Prostate gland (tissue), 2 donors: ENCODE measurements at regions not wholly inside any gene's neighbourhood (a gene's known extent, or its start where the extent isn't known, plus 50 kb on each side); places are given as distances from the start of the nearest gene placed in this dataset.

Experiments
- DNase-seq: peaks from one replicate; pipeline ENCODE4 v3.0.0-alpha.2; 2019; ENCODE audit warnings: low spot score
- H3K27ac ChIP-seq, 2 donors: fragments of 200-600 bp; sonication (generic); 2 replicates each; pipeline ENCODE4 v1.5.1; 2017 to 2019
- H3K27me3 ChIP-seq: fragments of 200-600 bp; sonication (generic); replicated peaks from 2 replicates; pipeline ENCODE4 v1.5.1; 2019; ENCODE audit not compliant: insufficient read depth
- H3K36me3 ChIP-seq, 2 donors: fragments of 200-600 bp; sonication (generic); 1 replicate in 1 of 2; 2 replicates in 1 of 2; pipeline versions ENCODE4 v1.5.1 to v1.8.1; 2017 to 2019
- H3K4me1 ChIP-seq: fragments of 200-600 bp; sonication (generic); replicated peaks from 2 replicates; pipeline ENCODE4 v1.5.1; 2019
- H3K4me3 ChIP-seq, 2 donors: fragments of 200-600 bp; sonication (generic); 2 replicates each; pipeline ENCODE4 v1.5.1; 2017 to 2019
- H3K9me3 ChIP-seq: fragments of 200-600 bp; sonication (generic); 2 replicates; pipeline ENCODE4 v1.5.1; 2017
- CTCF ChIP-seq, 4 experiments: fragments of 200-600 bp in 2 of 4; fragments of 450-650 bp in 2 of 4; sonication (generic) in 2 of 4; IDR thresholded peaks; 1 replicate in 3 of 4; 2 replicates in 1 of 4; pipeline ENCODE4 v1.5.1; 2016 to 2019; ENCODE audit warnings: antibody characterized with exemption in 4 of 4, mild to moderate bottlenecking in 2 of 4, moderate library complexity in 2 of 4
- POLR2A ChIP-seq: fragments of 450-650 bp; IDR thresholded peaks from one replicate; pipeline ENCODE4 v1.6.1; 2016; ENCODE audit warnings: antibody characterized with exemption, mild to moderate bottlenecking
- POLR2AphosphoS5 ChIP-seq: sonication (generic); formaldehyde crosslinking; IDR thresholded peaks from one replicate; pipeline ENCODE4 v1.6.1; 2017; ENCODE audit warnings: antibody characterized with exemption
- WGBS: methylation state at CpG from one replicate; pipeline ENCODE4 v1.1.5; 2018; 5-methylcytosine and 5-hydroxymethylcytosine counted together
- intact Hi-C: fragments of 100-400 bp; cut with DNase I; formaldehyde crosslinking; loops from one replicate; pipeline ENCODE4 v1.14.2; 2022

GRCh38 chrX:39928704-39929378, 168.9 kb downstream of the BCOR start:
- intact Hi-C loops = no loop called here
- no peak for DNase-seq
- H3K36me3 ChIP-seq = no peaks in the 10 kb centered on the region
- no peaks in the 10 kb centered on the region for H3K27me3 ChIP-seq
- no peak for TF ChIP-seq POLR2A
- TF ChIP-seq POLR2AphosphoS5 = no peak
- TF ChIP-seq CTCF (IDR thresholded peaks at IDR 0.05) = no peak
- H3K27ac ChIP-seq = no peak overlapping the region
- H3K4me3 ChIP-seq = no peak overlapping the region
- no peaks in the 10 kb centered on the region for H3K4me1 ChIP-seq
- 65% methylated on average over 7 of the region's 8 CpGs for WGBS
- no peaks in the 10 kb centered on the region for H3K9me3 ChIP-seq

DNA sequence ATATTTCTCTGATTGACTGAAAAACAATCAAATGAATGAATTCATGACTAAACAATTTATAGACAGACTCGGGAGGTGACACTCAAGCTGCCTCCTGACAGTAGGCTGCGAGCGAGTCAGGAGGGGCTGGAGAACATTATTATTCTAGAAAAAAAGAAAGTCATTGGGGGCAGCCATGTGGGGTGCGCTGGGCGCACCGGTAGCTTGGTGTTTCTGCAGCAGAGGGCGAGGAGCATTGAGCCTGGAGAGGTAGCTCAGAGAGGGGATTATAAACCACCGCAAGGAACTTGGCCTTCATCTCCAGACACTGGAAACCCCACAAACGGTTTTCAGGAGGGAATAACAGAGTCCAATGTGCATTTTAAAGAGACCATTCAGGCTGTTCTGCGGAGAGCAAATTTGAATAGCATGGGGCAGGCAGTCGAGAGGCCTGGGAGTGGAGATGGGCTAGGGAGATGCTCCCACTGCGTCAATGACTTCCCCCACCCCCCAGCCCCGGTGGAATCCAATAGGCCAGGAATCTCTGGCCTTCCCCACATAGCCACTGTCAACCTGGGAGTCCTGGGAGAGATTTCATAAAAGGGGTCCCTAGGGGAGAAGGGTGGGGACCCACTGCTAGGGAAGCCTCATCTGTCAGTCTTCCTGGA, 168.3 kb downstream of the BCOR start:
- intact Hi-C loops = no loop called here
- DNase-seq = no peak
- TF ChIP-seq POLR2A (no peak), CTCF (IDR thresholded peaks at IDR 0.05) (no peak), POLR2AphosphoS5 (no peak)
- H3K36me3 ChIP-seq = no peaks in the 10 kb centered on the region
- H3K9me3 ChIP-seq = no peaks in the 10 kb centered on the region
- no peak overlapping the region for H3K4me3 ChIP-seq
- no peaks in the 10 kb centered on the region for H3K4me1 ChIP-seq
- 91% methylated on average over 11 of the region's 13 CpGs for WGBS
- H3K27me3 ChIP-seq = no peaks in the 10 kb centered on the region
- H3K27ac ChIP-seq = no peak overlapping the region

GRCh38 chrX:39930786-39931528, 166.8 kb downstream of the BCOR start:
- Histone ChIP-seq H3K4me1 (no peaks in the 10 kb centered on the region), H3K4me3 (no peak overlapping the region), H3K27me3 (no peaks in the 10 kb centered on the region), H3K36me3 (no peaks in the 10 kb centered on the region), H3K9me3 (no peaks in the 10 kb centered on the region), H3K27ac (no peak overlapping the region)
- no peak for TF ChIP-seq POLR2AphosphoS5
- TF ChIP-seq POLR2A = no peak
- no peak for TF ChIP-seq CTCF (IDR thresholded peaks at IDR 0.05)
- intact Hi-C loops = no loop called here
- WGBS = 63% methylated on average over 14 of the region's 14 CpGs
- DNase-seq = no peak

GRCh38 chrX:39931529-39932282, 166.1 kb downstream of the BCOR start:
- 55% methylated on average over 3 of the region's 3 CpGs for WGBS
- no peak for DNase-seq
- Histone ChIP-seq H3K4me3 (no peak overlapping the region), H3K27me3 (no peaks in the 10 kb centered on the region), H3K9me3 (no peaks in the 10 kb centered on the region), H3K36me3 (no peaks in the 10 kb centered on the region), H3K4me1 (no peaks in the 10 kb centered on the region), H3K27ac (no peak overlapping the region)
- no peak for TF ChIP-seq POLR2A
- TF ChIP-seq POLR2AphosphoS5 = no peak
- TF ChIP-seq CTCF (IDR thresholded peaks at IDR 0.05) = no peak
- intact Hi-C loops = no loop called here
